ENCODE measurements at regions not wholly inside any gene's neighbourhood (a gene's known extent, or its start where the extent isn't known, plus 50 kb on each side); places are given as distances from the start of the nearest gene placed in this dataset.

- Histone ChIP-seq H3K27ac (no peak overlapping the region), H3K27me3 (no peaks in the 10 kb centered on the region), H3K9me3 (no peaks in the 10 kb centered on the region), H3K36me3 (no peaks in the 10 kb centered on the region), H3K4me3 (no peak overlapping the region), H3K4me1 (no peaks in the 10 kb centered on the region)
- TF ChIP-seq, protein P1, sequence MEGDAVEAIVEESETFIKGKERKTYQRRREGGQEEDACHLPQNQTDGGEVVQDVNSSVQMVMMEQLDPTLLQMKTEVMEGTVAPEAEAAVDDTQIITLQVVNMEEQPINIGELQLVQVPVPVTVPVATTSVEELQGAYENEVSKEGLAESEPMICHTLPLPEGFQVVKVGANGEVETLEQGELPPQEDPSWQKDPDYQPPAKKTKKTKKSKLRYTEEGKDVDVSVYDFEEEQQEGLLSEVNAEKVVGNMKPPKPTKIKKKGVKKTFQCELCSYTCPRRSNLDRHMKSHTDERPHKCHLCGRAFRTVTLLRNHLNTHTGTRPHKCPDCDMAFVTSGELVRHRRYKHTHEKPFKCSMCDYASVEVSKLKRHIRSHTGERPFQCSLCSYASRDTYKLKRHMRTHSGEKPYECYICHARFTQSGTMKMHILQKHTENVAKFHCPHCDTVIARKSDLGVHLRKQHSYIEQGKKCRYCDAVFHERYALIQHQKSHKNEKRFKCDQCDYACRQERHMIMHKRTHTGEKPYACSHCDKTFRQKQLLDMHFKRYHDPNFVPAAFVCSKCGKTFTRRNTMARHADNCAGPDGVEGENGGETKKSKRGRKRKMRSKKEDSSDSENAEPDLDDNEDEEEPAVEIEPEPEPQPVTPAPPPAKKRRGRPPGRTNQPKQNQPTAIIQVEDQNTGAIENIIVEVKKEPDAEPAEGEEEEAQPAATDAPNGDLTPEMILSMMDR (IDR thresholded peaks at IDR 0.05), result no peak
- intact Hi-C loops (cut with DNase I; ENCODE audit: low total_unique reads), result no loop called here
- peak in 1 of 2 donors; percentile 44 for DNase-seq
Measured at GRCh38 chr15:100786901-100787566, 92.6 kb upstream of the ALDH1A3 start.

DNA sequence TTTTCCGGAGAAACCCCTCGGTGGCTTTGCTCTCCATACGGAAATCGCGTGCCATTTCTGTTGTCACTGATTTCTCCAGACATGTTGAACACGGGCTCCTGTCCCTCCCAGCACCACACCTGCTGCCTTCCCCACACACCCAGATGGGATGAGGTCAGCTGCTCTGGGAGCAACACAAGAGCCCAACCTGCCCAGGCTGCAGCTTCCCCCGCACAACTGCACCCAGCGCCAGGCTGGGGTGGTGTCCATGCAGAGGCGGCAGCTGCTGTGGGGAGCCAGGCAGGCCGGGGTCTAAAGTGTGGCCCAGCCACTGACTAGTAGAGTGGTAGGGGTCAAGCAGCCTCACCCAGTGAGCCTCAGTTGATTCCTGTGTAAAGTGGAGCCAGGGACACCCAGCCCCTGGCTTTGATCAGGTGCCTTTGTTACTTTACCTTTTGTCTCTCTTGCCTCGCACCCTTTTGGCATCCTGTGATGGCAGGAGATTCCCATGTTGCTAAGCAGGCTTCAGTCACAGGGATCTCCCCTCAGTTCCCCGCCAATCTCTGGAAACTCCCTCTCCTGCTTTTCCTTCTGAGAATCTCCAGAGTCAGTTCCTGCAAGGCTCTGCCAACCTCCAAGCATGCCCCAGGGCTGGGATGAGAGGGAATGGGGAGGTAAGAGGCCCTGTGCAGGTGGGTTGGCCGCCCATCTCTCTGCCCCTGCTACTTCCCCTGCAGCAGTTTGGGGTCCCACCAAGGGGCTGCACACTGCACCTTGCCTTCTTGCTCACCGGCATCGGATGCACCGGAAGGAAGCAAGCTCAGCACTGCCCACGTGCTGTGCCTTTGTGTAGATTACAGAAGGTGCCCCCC lies 91.8 kb upstream of the ALDH1A3 start:
- Histone ChIP-seq H3K27me3 (no peaks in the 10 kb centered on the region), H3K9me3 (no peaks in the 10 kb centered on the region), H3K27ac (no peak overlapping the region), H3K36me3 (no peaks in the 10 kb centered on the region), H3K4me1 (no peaks in the 10 kb centered on the region), H3K4me3 (no peak overlapping the region)
- DNase-seq, result peak in 1 of 2 donors; percentile 51
- intact Hi-C loops (cut with DNase I; ENCODE audit: low total_unique reads), result no loop called here
- TF ChIP-seq, protein P1 (IDR thresholded peaks at IDR 0.05), result no peak

GRCh38 chr15:100788418-100789105 lies 91.1 kb upstream of the ALDH1A3 start:
- TF ChIP-seq, protein P1 (IDR thresholded peaks at IDR 0.05), result no peak
- no peak for DNase-seq
- H3K27me3 ChIP-seq, result no peaks in the 10 kb centered on the region
- no peak overlapping the region for H3K4me3 ChIP-seq
- H3K36me3 ChIP-seq, result no peaks in the 10 kb centered on the region
- no peaks in the 10 kb centered on the region for H3K9me3 ChIP-seq
- intact Hi-C loops (cut with DNase I; ENCODE audit: low total_unique reads), result no loop called here
- H3K4me1 ChIP-seq, result no peaks in the 10 kb centered on the region
- H3K27ac ChIP-seq, result no peak overlapping the region

- no peaks in the 10 kb centered on the region for H3K27me3 ChIP-seq
- no peaks in the 10 kb centered on the region for H3K9me3 ChIP-seq
- H3K36me3 ChIP-seq, result no peaks in the 10 kb centered on the region
- H3K27ac ChIP-seq, result no peak overlapping the region
- H3K4me1 ChIP-seq, result no peaks in the 10 kb centered on the region
- DNase-seq, result no peak
- intact Hi-C loops (cut with DNase I; ENCODE audit: low total_unique reads), result no loop called here
- TF ChIP-seq, protein P1 (IDR thresholded peaks at IDR 0.05), result no peak
- H3K4me3 ChIP-seq, result no peak overlapping the region
Measured at GRCh38 chr15:100790786-100791265, 88.8 kb upstream of the ALDH1A3 start.

- H3K27ac ChIP-seq, result no peak overlapping the region
- H3K36me3 ChIP-seq, result no peaks in the 10 kb centered on the region
- no peak overlapping the region for H3K4me3 ChIP-seq
- TF ChIP-seq, protein P1 (IDR thresholded peaks at IDR 0.05), result no peak
- intact Hi-C loops (cut with DNase I; ENCODE audit: low total_unique reads), result no loop called here
- no peaks in the 10 kb centered on the region for H3K27me3 ChIP-seq
- peaks cover 0 to 3% (median 0%) of the 10 kb centered on the region in 3 donors for H3K9me3 ChIP-seq
- no peak for DNase-seq
- no peaks in the 10 kb centered on the region for H3K4me1 ChIP-seq
Measured at GRCh38 chr15:100794008-100794407, 85.6 kb upstream of the ALDH1A3 start.
